Hematopoietic multipotent progenitor cell treated with erythropoietin and hydrocortisone succinate and interleukin-3 and kit ligand, for 4 days (in vitro differentiated cells): ENCODE measurements at regions not wholly inside any gene's neighbourhood (a gene's known extent, or its start where the extent isn't known, plus 50 kb on each side); places are given as distances from the start of the nearest gene placed in this dataset.
"Not testable (repeated sequence)": the region's sequence is repeated elsewhere in the genome, so short reads cannot be mapped to it uniquely, and the experiment has no call there.

Experiments
- DNase-seq: peaks from one replicate; pipeline ENCODE4 v3.0.0-alpha.2; 2015

DNA sequence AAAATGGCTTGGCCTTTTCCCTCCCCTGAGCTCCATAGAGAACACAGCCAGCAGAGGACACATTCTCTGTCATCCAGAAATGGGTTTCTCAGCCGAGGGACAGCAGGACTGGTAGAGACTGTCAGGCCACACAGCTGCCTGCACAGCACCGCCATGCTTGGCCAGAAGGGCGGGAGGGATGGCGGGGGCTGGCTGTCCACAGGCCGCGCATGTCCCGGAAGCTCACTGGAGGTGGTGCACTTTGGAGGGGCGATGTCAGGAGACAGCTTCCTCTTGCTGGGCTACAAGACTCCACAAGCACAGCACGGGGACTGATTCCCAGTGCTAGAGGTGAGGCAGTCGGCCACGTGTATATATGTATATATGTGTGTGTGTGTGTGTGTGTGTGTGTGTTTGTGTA is 125.3 kb downstream of the GOLGA6L4 start:
- DNase-seq, result not testable (repeated sequence)

DNA sequence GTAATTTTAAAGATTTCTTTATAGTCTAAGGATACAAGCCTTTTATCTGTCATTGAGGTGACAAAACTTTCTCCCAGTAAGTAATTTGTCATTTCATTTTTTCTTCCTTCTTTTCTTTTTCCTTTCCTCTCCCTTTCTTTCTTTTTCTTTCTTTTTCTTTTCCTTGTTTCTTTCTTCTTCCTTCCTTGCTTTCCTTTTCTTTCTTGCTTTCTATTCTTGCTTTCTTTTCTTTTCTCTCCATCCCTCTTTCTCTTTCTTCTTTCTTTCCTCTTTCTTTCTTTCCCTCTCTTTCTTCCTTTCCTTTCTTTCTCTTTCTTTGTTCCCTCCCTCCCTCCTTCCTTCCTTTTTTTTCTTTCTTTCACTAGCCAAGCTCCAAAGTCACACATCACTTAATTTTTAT is 148.8 kb downstream of the GOLGA6L4 start:
- not testable (repeated sequence) for DNase-seq

DNA sequence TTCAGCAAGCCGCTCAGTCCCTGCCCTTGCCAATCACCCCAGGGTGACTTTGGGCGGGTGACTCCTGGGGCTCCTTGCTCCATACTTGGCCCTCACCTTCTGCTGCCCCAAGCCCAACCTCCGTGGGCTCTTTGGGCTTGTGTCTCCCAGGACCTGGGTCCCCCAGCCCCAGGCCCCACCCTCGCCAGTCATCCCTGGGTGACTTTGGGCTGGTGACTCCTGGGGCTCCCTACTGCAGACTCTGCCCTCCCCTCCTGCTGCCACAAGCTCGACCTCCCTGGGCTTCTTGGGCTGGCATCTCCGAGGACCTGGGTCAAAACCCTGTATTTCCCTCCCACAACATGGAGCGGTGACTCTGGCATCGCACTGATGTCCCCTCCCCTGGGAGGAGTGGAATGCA is 151.5 kb downstream of the GOLGA6L4 start:
- DNase-seq, result no peak

DNA sequence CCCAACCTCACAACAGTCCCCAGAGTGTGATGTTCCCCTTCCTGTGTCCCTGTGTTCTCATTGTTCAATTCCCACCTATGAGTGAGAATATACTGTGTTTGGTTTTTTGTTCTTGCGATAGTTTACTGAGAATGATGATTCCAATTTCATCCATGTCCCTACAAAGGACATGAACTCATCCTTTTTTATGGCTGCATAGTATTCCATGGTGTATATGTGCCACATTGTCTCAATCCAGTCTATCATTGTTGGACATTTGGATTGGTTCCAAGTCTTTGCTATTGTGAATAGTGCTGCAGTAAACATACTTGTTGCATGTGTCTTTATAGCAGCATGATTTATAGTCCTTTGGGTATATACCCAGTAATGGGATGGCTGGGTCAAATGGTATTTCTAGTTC is 152.6 kb downstream of the GOLGA6L4 start:
- not testable (repeated sequence) for DNase-seq

DNA sequence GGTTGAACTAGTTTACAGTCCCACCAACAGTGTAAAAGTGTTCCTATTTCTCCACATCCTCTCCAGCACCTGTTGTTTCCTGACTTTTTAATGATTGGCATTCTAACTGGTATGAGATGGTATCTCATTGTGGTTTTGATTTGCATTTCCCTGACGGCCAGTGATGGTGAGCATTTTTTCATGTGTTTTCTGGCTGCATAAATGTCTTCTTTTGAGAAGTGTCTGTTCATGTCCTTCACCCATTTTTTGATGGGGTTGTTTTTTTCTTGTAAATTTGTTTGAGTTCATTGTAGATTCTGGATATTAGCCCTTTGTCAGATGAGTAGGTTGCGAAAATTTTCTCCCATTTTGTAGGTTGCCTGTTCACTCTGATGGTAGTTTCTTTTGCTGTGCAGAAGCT is 153.1 kb downstream of the GOLGA6L4 start:
- not testable (repeated sequence) for DNase-seq

DNA sequence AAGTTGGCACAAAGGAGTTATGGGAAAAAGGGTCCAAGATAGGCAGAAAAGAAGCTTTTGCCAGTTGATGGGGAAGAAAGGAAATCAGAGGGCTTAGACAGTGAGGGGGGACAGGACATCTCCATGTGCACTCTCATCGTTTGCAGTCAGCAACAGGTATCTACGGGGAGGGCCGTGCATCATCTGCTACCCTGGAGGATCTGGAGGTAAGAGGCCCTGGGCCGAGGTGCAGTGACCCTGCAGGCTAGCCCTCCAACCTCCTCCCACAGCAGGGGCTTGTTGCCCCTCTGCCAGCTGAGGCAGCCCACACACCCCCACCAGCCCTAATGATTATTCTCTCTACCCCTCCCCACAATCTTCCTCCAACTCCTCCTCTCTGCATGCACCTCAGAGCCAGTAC is 154.8 kb downstream of the GOLGA6L4 start:
- not testable (repeated sequence) for DNase-seq

DNA sequence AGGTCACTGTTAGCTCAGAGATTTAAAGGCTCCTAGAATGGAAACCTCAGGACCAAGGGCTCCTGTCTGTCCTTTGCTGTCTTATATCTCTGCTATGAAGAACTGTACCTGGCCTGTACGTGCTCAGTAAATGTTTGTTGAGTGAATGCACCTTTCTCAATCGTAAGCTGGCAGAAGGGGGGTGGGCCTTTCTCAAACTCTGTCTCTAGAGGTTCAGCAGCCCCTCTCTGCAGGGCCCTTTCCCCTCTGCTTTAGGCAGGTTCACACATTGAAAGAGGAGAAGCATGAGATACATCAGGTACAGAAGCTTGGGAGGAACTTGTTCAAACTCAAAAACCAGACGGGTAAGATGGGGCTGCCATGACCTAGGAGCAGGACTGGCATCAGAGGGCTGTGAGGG is 155.6 kb downstream of the GOLGA6L4 start:
- DNase-seq, result no peak

DNA sequence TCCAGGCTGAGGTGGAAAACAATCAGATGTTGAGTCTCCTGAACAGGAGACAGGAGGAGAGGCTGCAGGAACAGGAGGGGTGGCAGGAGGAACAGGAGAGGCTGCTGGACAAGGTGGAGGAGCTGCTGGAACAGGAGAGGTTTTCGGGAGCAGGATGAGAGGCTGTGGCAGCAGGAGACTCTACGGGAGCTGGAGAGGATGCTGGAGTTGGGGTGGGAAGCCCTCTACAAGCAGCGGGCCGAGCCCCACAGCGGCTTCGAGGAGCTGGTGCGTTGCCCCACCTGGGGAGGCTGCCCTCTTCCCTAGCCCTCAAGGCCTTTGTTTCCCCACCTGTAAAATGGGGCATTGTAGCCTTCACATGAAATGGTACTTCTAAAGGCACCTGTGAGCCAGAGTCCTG is 156.4 kb downstream of the GOLGA6L4 start:
- DNase-seq, result not testable (repeated sequence)

DNA sequence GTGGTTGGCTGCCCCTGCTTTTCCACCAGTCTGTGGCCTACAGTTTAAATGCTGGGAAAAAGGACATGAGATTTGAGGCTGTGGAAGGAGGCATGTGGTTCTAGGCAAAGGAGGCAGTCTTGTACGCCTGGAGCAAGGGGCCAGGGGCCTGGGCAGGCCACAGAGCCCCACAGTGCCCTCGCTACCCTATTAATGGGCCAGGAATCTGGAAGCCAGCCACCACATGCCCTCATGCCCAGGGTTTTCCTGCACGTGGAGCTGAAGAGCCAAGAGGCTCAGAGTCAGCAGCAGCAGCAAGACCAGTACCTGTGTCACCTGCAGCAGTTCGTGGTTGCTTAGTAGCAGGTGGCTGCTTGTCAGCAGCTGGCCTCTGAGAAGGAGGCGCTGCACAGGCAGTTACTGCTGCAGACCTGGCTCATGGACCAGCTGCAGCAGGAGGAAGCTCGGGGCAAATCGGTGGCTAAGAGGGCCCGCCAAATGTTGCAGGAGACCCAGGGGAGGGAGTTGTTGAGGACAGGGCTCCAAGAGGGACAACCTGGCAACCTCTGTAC is 157.9 kb downstream of the GOLGA6L4 start:
- DNase-seq, result not testable (repeated sequence)

DNA sequence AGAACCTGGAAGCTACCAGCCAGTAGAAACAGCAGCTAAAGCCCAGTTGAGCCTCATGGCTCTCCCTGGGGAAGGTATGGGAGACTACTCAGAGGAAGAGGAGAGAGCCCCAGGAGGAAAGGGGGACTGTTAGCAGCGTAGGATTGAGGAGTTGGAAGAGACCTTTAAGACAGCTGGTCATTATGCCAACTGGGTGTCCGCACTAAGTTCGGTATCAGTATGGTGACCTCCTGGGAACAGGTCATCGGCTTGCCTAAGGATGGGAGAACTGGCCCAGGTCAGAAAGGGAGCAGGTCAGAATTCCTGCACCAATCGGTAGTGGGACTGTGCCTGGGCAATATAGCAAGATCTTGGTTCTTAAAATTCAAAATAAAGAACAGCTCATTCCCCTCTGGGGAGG is 158.4 kb downstream of the GOLGA6L4 start:
- not testable (repeated sequence) for DNase-seq

DNA sequence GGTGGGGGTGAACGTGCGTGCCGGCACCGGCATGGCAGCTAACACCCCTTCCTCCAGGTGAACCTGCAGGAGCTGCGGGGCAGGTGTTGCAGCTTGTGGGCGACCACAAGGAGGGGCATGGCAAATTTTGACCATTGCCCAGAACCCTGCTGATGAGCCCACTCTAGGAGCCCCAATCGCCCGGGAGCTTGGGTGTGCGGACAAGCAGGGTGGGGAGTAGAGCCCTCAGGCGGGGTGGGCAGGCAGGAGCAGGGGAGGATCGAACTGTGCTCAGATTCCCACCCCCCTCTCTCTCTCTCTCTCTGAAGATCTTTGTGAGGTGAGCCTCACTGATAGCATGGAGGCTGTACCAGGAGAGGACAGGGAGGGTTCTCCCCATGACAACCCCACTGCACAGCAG is 159.8 kb downstream of the GOLGA6L4 start:
- DNase-seq, result not testable (repeated sequence)

DNA sequence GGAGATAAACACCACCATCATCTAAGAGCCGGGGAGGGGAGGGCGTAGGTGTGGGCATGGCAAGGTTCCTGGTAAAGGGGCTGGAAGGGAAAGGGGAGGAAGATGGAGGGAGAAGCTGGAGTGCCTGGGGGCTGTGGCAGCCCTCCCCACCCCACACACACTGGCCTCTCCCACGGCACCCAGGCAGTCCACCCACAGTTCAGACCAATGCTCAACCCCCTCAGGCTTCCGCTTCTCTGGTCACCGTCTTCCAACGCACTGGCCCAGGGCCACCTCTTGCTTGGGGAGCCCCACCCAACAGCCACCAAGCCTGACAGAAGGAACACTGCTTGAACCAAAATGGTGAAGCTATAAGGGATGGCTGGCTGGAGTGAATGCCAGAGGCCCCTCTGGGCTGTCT is 160.3 kb downstream of the GOLGA6L4 start:
- DNase-seq, result not testable (repeated sequence)

DNA sequence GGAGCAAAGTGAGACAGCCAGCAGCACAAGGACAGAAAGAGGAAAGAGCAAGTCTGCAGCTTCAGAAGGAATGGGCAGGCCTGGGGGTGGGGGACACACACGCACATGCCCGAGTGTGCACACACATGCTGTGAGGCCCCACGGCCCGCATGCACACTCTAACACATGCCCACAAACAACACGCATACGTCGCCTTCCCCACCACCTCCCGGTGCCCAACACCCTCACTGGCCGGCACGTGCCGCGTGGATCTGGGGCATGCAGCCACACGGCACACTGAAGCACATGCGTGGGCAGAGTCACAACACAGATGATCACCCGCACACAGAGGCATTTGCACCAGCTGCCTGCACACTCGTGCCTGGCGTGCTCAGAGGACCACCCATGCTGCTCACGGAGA is 161.5 kb downstream of the GOLGA6L4 start:
- DNase-seq, result not testable (repeated sequence)

DNA sequence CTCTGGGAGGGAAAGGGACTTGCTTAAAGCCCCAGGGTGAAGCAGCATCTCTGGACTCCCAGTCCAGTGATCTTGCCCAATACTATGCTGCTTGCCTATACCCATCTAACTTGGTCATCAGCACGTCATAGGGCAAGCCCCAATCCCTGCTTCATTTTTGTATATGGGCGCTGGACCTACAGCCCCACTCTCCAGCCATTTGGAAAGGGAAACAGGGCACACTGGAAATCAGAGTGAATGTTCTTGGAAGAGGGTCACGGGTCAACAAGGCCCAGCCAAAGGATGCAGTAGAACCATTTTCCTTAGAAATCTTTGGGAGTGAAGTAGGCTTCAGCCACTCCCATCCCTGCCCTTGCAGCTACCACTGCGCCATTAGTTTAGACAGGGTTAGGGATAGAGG is 162.5 kb downstream of the GOLGA6L4 start:
- not testable (repeated sequence) for DNase-seq

DNA sequence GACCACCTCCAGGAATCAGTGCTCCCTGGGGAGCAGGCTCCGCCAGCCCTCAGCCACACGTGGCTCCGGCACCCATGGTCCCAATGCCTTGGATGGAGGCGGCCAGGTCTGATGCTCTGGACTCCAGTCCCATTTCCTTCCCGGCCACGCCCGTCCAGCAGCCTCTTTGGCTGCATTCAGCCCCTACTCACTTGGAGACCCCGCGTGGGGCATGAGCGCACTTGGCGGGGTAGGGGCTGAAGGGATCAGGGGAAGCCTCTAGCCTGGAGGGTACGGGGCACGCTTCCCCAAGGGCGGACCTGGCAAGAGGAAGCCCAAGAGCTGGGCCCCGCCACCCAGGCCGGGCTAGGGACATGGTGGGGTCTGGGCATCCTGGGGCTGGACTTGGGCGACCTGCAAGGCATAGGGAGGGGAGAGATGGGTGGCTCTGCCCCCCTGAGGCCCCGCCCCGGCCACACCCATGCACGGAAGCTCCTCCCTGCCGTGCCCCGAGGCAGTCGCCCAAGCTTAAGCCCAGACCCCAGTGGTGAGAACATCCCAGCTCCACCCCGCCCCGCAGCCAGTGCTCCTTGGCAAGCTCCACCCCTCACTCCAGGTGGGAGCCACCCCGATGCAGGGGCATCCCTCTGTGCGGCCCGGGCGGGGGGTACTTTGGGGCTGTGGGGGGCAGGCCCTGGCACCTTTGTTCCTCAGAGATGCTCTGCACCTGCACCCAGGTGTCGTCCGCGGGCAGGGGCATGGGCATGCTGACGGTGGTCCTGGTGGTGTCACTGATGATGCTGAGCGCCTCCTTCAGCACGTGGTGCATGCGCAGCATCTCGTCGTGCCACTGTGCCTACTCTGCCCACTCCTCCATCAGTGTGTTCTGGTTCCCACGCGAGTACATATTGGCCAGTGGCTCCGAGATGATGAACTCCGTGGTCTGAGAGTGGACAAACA is 163.5 kb downstream of the GOLGA6L4 start:
- no peak for DNase-seq

DNA sequence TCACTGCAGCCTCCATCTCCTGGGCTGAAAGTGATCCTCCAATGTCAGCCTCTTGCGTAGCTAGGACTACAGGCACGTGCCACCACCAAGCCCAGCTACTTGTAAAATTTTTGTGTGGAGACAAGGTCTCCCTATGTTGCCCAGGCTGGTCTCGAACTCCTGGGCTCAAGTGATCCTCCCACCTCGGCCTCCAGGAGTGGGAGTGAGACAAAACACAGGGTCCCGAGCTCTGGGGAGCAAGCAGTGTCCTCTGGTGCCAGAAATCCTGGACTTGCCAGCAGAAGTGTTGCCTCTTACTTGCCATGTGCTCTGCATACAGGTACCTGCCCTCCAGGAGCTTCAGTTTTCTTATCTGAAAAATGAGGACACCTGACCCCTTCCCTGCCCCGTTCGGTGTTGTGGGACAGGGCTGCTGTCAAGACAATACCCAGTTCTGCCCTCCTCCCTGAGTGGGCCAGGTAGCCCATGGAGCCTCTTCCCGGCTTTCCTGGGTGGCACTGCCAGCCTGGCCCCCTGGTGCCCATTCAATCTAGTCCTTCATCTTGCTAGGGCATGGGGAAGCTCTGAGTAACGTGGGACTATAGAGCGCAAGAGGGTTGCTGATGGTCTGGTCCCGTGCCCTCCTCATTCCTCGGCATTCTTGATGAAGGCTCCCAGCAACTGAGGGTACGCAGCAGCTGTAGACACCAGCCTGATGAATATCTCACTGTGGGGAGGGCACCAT is 164.6 kb downstream of the GOLGA6L4 start:
- no peak for DNase-seq

DNA sequence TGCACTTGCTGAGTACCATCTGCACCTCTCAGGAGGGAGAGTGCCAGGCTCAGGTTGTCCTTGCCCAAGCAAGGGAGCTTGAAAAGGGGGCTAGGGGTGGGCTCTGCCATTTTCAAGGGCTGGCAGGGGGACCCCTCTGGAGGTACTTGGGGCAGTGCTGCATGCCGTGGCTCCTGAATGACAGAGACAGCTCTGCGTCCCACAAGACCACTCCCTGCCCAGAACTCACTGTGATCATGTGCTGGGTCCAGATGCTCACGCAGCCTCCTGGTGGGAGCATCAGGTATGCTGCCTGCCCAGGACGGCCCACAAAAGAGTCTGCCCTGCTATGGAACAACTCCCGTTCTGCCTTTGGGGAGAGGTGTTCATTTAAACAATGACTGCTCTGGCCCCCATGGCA is 165.2 kb downstream of the GOLGA6L4 start:
- no peak for DNase-seq

DNA sequence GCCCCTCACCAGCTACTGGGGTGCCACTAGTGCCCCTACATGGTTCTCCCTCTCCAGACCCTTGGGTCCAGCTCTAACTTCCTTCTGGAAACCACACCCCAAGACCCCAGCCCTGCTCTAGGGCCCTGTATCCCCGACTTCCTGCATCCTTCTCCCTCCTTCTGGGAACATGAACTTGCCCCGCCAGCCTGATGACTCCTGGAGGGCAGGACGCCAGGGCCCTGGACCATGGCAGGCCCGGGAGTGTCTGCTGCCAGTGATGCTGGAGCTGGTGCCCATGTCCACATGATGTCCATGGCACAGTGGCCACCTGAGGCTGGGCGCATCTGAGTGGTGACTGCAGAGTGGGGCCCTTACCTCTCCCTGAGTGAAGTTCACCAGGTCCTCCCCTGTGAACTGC is 165.9 kb downstream of the GOLGA6L4 start:
- DNase-seq, result not testable (repeated sequence)

DNA sequence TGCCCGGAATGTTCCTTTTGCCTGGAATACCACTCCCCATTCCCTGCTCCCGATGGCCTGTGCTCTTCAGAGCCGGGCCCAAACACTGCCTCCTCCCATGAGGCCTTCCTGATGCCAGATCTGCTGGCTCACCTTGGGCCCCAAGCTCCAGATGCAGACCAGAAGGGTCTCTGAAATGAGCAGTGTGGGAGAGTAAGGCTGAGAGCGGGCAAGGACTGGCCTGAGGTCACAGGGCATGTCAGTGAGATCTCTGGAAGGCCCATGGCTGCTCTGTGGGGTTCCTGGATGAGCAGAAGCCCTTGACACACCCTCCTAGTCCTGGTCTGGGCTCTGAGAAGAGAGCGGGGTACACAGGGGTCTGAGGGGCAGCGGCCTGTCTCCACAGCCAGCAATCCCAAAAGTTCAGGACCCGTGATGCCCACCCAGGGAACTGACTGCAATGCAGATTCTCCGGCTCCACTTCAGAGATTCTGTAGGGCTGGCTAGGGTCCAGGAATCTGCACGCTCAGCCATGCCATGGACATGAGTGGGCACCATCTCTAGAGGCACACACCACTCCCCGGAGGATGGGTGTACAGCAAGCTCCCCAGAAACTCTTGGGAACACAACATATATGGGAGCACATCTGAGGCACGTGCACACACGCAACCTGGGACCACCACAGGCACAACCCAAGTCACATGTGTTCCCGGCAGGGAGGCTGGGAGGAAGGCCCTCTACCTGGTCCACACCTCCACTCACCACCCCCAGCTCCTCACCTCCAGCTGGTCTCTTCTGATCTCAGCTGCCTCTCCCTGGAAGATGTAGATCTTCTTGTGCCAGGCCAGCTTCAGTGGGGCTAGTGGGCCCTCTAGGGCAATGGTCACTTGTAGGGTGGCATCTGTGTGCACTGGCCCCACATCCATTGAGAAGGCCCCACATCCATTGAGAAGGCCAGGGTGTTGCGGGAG is 166.6 kb downstream of the GOLGA6L4 start:
- not testable (repeated sequence) for DNase-seq

DNA sequence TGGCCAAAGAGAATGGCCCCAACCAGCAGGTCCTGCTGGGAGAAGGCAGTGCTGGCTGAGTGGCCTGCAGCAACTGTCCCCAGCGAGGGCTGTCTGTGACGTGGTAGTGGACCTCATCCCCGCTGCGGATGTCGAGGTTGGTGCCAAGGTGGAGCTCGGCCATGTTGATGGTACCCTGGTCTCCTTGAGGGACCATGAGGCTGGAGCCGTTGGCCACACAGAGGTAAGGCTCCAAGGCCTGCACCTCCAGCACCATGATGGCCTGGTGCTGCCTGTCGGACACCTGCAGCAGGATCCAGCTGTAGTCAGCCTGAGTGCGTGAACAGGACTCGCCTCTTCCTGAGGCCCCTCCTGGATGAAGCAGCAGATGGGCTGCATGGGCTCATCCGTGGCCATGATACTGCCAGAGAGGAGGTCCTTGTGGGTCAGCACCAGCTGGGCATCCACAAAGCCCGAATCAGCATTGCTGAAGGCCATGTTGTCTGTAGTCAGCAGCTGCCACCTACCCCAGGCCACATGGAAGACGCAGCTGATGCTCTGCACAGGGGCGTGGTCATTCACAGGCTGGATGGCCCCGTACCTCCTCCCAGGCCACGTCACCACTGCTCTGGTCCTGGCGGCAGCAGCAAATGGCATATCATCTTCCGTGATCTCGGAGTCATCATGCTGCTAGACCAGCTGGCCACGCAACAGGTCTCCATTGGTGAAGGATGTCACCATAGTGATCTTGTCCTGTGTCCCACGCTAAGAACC is 167.5 kb downstream of the GOLGA6L4 start:
- no peak for DNase-seq

DNA sequence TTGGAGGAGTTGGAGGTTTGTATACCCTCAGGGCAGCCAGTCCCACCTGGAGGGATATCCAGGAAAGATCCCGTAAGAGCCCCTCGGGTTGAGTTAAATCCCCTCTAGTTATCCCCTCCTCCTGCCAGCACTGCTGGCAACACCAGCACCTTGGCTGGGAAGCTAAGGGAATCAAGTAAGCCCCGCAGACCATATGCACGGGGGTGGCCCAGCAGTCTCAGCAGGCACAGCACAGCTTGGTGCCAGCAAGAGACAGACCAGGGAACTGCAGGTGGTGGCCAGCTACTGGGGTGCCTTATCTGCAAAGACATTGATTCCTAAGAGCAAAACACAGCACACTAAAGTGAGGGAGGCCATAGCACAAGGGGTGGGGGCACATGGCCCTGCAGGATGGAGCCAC is 173.8 kb downstream of the GOLGA6L4 start:
- not testable (repeated sequence) for DNase-seq
